GM12878 (cell line): ENCODE measurements at regions not wholly inside any gene's neighbourhood (a gene's known extent, or its start where the extent isn't known, plus 50 kb on each side); places are given as distances from the start of the nearest gene placed in this dataset.

Source experiments
- ATAC-seq: fragments of 200-7000 bp; cut with Tn5 transposase; 3 replicates; pipeline ENCODE4 v1.9.1; 2020; ENCODE audit warnings: mild to moderate bottlenecking, moderate library complexity
- BruUV-seq: library from RNA; stranded (reverse); fragments of 400-500 nt; replicated peaks from 2 replicates; lab custom pipeline; 2021; lab: Mats Ljungman, UMichigan
- CTCF ChIA-PET: fragments of 300-600 bp; sonication (Branson Sonifier 250); formaldehyde crosslinking; extraction: SDS; loops from one replicate; lab custom pipeline; 2021; ENCODE audit warnings: inconsistent platforms; lab: Yijun Ruan, JAX
- POLR2A ChIA-PET: fragments of 350-600 bp; formaldehyde crosslinking; extraction: SDS; loops from one replicate; lab custom pipeline; 2021; ENCODE audit warnings: inconsistent platforms; lab: Charles Lee
- RAD21 ChIA-PET: fragments of 300-600 bp; sonication (Branson Sonifier 250); formaldehyde crosslinking; loops from one replicate; lab custom pipeline; 2023; ENCODE audit warnings: antibody characterized with exemption; ENCODE audit not compliant: unreplicated experiment; lab: Charles Lee
- SMC1A ChIA-PET: fragments of 300-600 bp; sonication (Branson Sonifier 250); formaldehyde crosslinking; loops from one replicate; lab custom pipeline; 2023; ENCODE audit not compliant: unreplicated experiment, uncharacterized antibody; lab: Charles Lee
- DNase-seq: peaks from one replicate; pipeline ENCODE4 v3.0.0-alpha.2; 2011; ENCODE audit warnings: low read depth, low spot score
- FAIRE-seq: peaks from 3 replicates; lab custom pipeline; 2011; peaks lifted over from hg19 to GRCh38; lab: Jason Lieb, UNC
- H2AFZ ChIP-seq: 2 replicates; pipeline ENCODE4 v1.6.0; 2011; ENCODE audit warnings: low read depth, low read length, control low read depth; ENCODE audit not compliant: control insufficient read depth
- H3K27ac ChIP-seq: 2 replicates; pipeline ENCODE4 v1.5.1; 2011; ENCODE audit warnings: control low read depth; ENCODE audit not compliant: control insufficient read depth, insufficient read depth
- H3K27me3 ChIP-seq, 2 experiments: replicated peaks in 1 of 2; 2 replicates each; pipeline versions ENCODE4 v1.6.0 to v1.6.1; 2011; ENCODE audit warnings: low read length in 1 of 2; ENCODE audit not compliant: control insufficient read depth in 2 of 2, insufficient read depth in 2 of 2
- H3K36me3 ChIP-seq, 2 experiments: 2 replicates each; pipeline ENCODE4 v1.5.1; 2011; ENCODE audit warnings: low read length in 1 of 2; ENCODE audit not compliant: control insufficient read depth in 2 of 2, insufficient read depth in 2 of 2
- H3K4me1 ChIP-seq: 2 replicates; pipeline ENCODE4 v1.6.1; 2011; ENCODE audit warnings: mild to moderate bottlenecking, low read length, moderate library complexity, mixed read lengths; ENCODE audit not compliant: control insufficient read depth, insufficient read depth
- H3K4me2 ChIP-seq: 2 replicates; pipeline ENCODE4 v1.6.0; 2011; ENCODE audit warnings: control low read depth; ENCODE audit not compliant: control insufficient read depth, insufficient read depth
- H3K4me3 ChIP-seq: fragments of 200-600 bp; sonication (generic); 2 replicates; pipeline ENCODE4 v1.5.1; 2016
- H3K79me2 ChIP-seq: 2 replicates; pipeline ENCODE4 v1.6.0; 2011; ENCODE audit warnings: low read length; ENCODE audit not compliant: control insufficient read depth, insufficient read depth
- H3K9ac ChIP-seq: 2 replicates; pipeline ENCODE4 v1.8.0; 2011; ENCODE audit warnings: low read length, control low read depth, mixed read lengths; ENCODE audit not compliant: control insufficient read depth, insufficient read depth
- H3K9me3 ChIP-seq: replicated peaks from 3 replicates; pipeline ENCODE4 v1.5.1; 2011; ENCODE audit warnings: mild to moderate bottlenecking, low read length; ENCODE audit not compliant: control insufficient read depth, insufficient read depth
- H4K20me1 ChIP-seq: 2 replicates; pipeline ENCODE4 v1.6.0; 2011; ENCODE audit not compliant: control insufficient read depth, insufficient read depth
- CHD4 ChIP-seq: fragments of 200-600 bp; sonication (generic); IDR thresholded peaks from 2 replicates; pipeline ENCODE4 v1.6.1; 2016; ENCODE audit warnings: mild to moderate bottlenecking
- HDAC6 ChIP-seq: fragments of 200-600 bp; sonication (generic); IDR thresholded peaks from one replicate; pipeline ENCODE4 v1.8.0; 2017; ENCODE audit warnings: antibody characterized with exemption; ENCODE audit not compliant: unreplicated experiment
- HDGF ChIP-seq: fragments of 450-650 bp; IDR thresholded peaks from 2 replicates; pipeline ENCODE4 v1.6.1; 2016; ENCODE audit warnings: antibody characterized with exemption
- MEF2B ChIP-seq: fragments of 450-650 bp; IDR thresholded peaks from 2 replicates; pipeline ENCODE4 v1.6.1; 2018; ENCODE audit warnings: mild to moderate bottlenecking, moderate library complexity; ENCODE audit not compliant: partially characterized antibody, poor library complexity, severe bottlenecking
- MYB ChIP-seq: fragments of 150-350 bp; IDR thresholded peaks from 2 replicates; pipeline ENCODE4 v1.6.1; 2014; ENCODE audit warnings: mild to moderate bottlenecking, low read depth, low read length, borderline replicate concordance
- RELA ChIP-seq: fragments of 450-650 bp; IDR thresholded peaks from 2 replicates; pipeline ENCODE4 v1.8.0; 2014; ENCODE audit warnings: borderline replicate concordance; ENCODE audit not compliant: partially characterized antibody
- RFX5 ChIP-seq: IDR thresholded peaks from 2 replicates; pipeline ENCODE4 v1.6.1; 2011; ENCODE audit warnings: low read depth, low read length, improper control_type of control experiment
- SMAD5 ChIP-seq: IDR thresholded peaks from 2 replicates; pipeline ENCODE4 v1.6.1; 2016; ENCODE audit warnings: antibody characterized with exemption, low read depth
- SREBF1 ChIP-seq: IDR thresholded peaks from 2 replicates; pipeline ENCODE4 v1.6.1; 2012; ENCODE audit warnings: mild to moderate bottlenecking, low read length
- WRNIP1 ChIP-seq: IDR thresholded peaks from 2 replicates; pipeline ENCODE4 v1.6.1; 2011; ENCODE audit warnings: low read depth, low read length, improper control_type of control experiment, borderline replicate concordance
- WGBS: methylation state at CpG from one replicate; pipeline ENCODE4 v1.1.6; 2016; ENCODE audit warnings: low lambda C conversion rate; ENCODE audit not compliant: insufficient replicate concordance, insufficient coverage; ENCODE audit errors: missing lambda C conversion rate; 5-methylcytosine and 5-hydroxymethylcytosine counted together
- in situ Hi-C: fragments of 300-500 bp; cut with MboI; formaldehyde crosslinking; loops from 9 replicates; pipeline ENCODE4 v1.14.3; 2018; ENCODE audit warnings: mixed read lengths
- intact Hi-C: fragments of 100-400 bp; cut with micrococcal nuclease; formaldehyde crosslinking; loops from one replicate; pipeline ENCODE4 v1.14.2; 2022; ENCODE audit not compliant: unreplicated experiment
- TF ChIP-seq, protein P1 (sequence below): IDR thresholded peaks from 2 replicates; pipeline ENCODE4 v1.6.1; 2011; ENCODE audit warnings: low read depth, low read length, improper control_type of control experiment, borderline replicate concordance
- TF ChIP-seq, protein P2 (sequence below): fragments of 450-650 bp; IDR thresholded peaks from 2 replicates; pipeline ENCODE4 v1.6.1; 2017; ENCODE audit warnings: mild to moderate bottlenecking, moderate library complexity
- TF ChIP-seq, protein P3 (sequence below): fragments of 150-350 bp; IDR thresholded peaks from 2 replicates; pipeline ENCODE4 v1.6.1; 2014; ENCODE audit warnings: mild to moderate bottlenecking, low read depth, low read length
- TF ChIP-seq, protein P4 (sequence below), 3 experiments: IDR thresholded peaks in 2 of 3; conservative IDR thresholded peaks in 1 of 3; 2 replicates each; pipeline ENCODE4 v1.5.1; 2011; ENCODE audit warnings: low read depth in 3 of 3, low read length in 3 of 3, mild to moderate bottlenecking in 3 of 3, control low read depth in 2 of 3, moderate library complexity in 2 of 3, inconsistent platforms in 1 of 3, mixed read lengths in 1 of 3; ENCODE audit not compliant: control insufficient read depth in 2 of 3, insufficient read depth in 1 of 3; ENCODE audit errors: extremely low read depth in 1 of 3

DNA sequence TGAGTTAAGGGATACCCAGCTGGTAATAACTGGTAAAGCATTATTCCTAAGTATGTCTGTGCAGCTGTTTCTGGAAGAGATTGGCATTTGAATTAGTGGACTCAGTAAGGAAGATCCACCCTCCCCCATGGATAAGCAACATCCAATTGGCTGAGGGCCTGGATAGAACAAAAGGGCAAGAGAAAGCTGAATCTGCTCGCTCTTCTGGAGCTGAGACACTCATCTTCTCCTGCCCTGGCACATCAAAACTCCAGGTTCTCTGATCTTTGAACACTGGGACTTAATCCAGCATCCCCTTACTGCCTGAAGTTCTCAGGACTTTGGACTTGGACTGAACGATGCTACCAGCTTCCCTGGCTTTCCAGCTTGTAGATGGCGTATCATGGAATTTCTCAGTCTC, 63.1 kb upstream of the CNOT2 start:
- CTCF ChIA-PET, result no interaction called here
- Histone ChIP-seq H3K4me2 (no peak overlapping the region), H4K20me1 (no peaks in the 10 kb centered on the region), H3K9ac (no peak overlapping the region), H2AFZ (no peak overlapping the region), H3K27ac (no peak overlapping the region), H3K27me3 (no peaks in the 10 kb centered on the region), H3K4me1 (no peaks in the 10 kb centered on the region), H3K79me2 (no peaks in the 10 kb centered on the region), H3K4me3 (no peak overlapping the region), H3K9me3 (no peaks in the 10 kb centered on the region), H3K36me3 (no peaks in the 10 kb centered on the region)
- FAIRE-seq (no peak), DNase-seq (no peak), ATAC-seq (no peak)
- in situ Hi-C loops, result no loop called here
- TF ChIP-seq WRNIP1 (no peak), HDAC6 (no peak), CHD4 (no peak), MEF2B (no peak), MYB (no peak), RFX5 (no peak), HDGF (no peak), SMAD5 (no peak), SREBF1 (no peak), RELA (no peak)
- TF ChIP-seq, protein P1, sequence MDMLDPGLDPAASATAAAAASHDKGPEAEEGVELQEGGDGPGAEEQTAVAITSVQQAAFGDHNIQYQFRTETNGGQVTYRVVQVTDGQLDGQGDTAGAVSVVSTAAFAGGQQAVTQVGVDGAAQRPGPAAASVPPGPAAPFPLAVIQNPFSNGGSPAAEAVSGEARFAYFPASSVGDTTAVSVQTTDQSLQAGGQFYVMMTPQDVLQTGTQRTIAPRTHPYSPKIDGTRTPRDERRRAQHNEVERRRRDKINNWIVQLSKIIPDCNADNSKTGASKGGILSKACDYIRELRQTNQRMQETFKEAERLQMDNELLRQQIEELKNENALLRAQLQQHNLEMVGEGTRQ, result no peak
- TF ChIP-seq, protein P2, sequence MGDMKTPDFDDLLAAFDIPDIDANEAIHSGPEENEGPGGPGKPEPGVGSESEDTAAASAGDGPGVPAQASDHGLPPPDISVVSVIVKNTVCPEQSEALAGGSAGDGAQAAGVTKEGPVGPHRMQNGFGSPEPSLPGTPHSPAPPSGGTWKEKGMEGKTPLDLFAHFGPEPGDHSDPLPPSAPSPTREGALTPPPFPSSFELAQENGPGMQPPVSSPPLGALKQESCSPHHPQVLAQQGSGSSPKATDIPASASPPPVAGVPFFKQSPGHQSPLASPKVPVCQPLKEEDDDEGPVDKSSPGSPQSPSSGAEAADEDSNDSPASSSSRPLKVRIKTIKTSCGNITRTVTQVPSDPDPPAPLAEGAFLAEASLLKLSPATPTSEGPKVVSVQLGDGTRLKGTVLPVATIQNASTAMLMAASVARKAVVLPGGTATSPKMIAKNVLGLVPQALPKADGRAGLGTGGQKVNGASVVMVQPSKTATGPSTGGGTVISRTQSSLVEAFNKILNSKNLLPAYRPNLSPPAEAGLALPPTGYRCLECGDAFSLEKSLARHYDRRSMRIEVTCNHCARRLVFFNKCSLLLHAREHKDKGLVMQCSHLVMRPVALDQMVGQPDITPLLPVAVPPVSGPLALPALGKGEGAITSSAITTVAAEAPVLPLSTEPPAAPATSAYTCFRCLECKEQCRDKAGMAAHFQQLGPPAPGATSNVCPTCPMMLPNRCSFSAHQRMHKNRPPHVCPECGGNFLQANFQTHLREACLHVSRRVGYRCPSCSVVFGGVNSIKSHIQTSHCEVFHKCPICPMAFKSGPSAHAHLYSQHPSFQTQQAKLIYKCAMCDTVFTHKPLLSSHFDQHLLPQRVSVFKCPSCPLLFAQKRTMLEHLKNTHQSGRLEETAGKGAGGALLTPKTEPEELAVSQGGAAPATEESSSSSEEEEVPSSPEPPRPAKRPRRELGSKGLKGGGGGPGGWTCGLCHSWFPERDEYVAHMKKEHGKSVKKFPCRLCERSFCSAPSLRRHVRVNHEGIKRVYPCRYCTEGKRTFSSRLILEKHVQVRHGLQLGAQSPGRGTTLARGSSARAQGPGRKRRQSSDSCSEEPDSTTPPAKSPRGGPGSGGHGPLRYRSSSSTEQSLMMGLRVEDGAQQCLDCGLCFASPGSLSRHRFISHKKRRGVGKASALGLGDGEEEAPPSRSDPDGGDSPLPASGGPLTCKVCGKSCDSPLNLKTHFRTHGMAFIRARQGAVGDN, result no peak
- TF ChIP-seq, protein P3, sequence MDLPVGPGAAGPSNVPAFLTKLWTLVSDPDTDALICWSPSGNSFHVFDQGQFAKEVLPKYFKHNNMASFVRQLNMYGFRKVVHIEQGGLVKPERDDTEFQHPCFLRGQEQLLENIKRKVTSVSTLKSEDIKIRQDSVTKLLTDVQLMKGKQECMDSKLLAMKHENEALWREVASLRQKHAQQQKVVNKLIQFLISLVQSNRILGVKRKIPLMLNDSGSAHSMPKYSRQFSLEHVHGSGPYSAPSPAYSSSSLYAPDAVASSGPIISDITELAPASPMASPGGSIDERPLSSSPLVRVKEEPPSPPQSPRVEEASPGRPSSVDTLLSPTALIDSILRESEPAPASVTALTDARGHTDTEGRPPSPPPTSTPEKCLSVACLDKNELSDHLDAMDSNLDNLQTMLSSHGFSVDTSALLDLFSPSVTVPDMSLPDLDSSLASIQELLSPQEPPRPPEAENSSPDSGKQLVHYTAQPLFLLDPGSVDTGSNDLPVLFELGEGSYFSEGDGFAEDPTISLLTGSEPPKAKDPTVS, result no peak
- TF ChIP-seq, protein P4, sequence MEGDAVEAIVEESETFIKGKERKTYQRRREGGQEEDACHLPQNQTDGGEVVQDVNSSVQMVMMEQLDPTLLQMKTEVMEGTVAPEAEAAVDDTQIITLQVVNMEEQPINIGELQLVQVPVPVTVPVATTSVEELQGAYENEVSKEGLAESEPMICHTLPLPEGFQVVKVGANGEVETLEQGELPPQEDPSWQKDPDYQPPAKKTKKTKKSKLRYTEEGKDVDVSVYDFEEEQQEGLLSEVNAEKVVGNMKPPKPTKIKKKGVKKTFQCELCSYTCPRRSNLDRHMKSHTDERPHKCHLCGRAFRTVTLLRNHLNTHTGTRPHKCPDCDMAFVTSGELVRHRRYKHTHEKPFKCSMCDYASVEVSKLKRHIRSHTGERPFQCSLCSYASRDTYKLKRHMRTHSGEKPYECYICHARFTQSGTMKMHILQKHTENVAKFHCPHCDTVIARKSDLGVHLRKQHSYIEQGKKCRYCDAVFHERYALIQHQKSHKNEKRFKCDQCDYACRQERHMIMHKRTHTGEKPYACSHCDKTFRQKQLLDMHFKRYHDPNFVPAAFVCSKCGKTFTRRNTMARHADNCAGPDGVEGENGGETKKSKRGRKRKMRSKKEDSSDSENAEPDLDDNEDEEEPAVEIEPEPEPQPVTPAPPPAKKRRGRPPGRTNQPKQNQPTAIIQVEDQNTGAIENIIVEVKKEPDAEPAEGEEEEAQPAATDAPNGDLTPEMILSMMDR (IDR thresholded peaks at IDR 0.05 in 2 of 3, conservative IDR thresholded peaks at IDR 0.05 in 1 of 3; ENCODE audit: control insufficient read depth in 2 of 3, extremely low read depth in 1 of 3, insufficient read depth in 1 of 3, low read depth in 3 of 3, low read length in 3 of 3), result no peak
- intact Hi-C loops, result no loop called here
- SMC1A ChIA-PET, result interaction anchor here (0.8 kb wide), 1 partner anchor 224 kb away, joined by 3 read pairs; no protein-coding TSS in a partner anchor
- RAD21 ChIA-PET, result no interaction called here
- WGBS, result 12% methylated on average over 3 of the region's 3 CpGs
- no TSS peak for BruUV-seq
- POLR2A ChIA-PET, result no interaction called here
